Endothelial cell of umbilical vein (primary cell): ENCODE measurements at regions not wholly inside any gene's neighbourhood (a gene's known extent, or its start where the extent isn't known, plus 50 kb on each side); places are given as distances from the start of the nearest gene placed in this dataset.

Experiments
- BruUV-seq: library from RNA; stranded (reverse); fragments of 400-500 nt; replicated peaks from 2 replicates; lab custom pipeline; 2021; lab: Mats Ljungman, UMichigan
- CTCF ChIA-PET: fragments of 300-600, 350-600 bp; sonication (Branson Sonifier 250); formaldehyde crosslinking; loops from one replicate; lab custom pipeline; 2021; ENCODE audit warnings: antibody characterized with exemption, inconsistent platforms; lab: Charles Lee
- POLR2A ChIA-PET: fragments of 300-600, 350-600 bp; sonication (Branson Sonifier 250); formaldehyde crosslinking; loops from one replicate; lab custom pipeline; 2021; ENCODE audit warnings: antibody characterized with exemption, inconsistent platforms; lab: Charles Lee
- DNase-seq: peaks from one replicate; pipeline ENCODE4 v3.0.0-alpha.2; 2011; ENCODE audit warnings: low read depth, low spot score
- FAIRE-seq: peaks from 2 replicates; lab custom pipeline; 2011; peaks lifted over from hg19 to GRCh38; lab: Jason Lieb, UNC
- H2AFZ ChIP-seq: 2 replicates; pipeline ENCODE4 v1.6.0; 2012; ENCODE audit warnings: low read depth, low read length, control low read depth, inconsistent platforms
- H3K27ac ChIP-seq: 2 replicates; pipeline ENCODE4 v1.5.1; 2011; ENCODE audit warnings: low read depth, mild to moderate bottlenecking, control low read depth, low read length, moderate library complexity; ENCODE audit not compliant: insufficient read depth
- H3K27me3 ChIP-seq, 2 experiments: 2 replicates each; pipeline versions ENCODE4 v1.6.0 to v1.6.1; 2011; ENCODE audit warnings: low read length in 2 of 2, mixed read lengths in 1 of 2; ENCODE audit not compliant: control insufficient read depth in 2 of 2, insufficient read depth in 2 of 2
- H3K36me3 ChIP-seq, 2 experiments: 2 replicates in 1 of 2; 3 replicates in 1 of 2; pipeline ENCODE4 v1.5.1; 2011; ENCODE audit warnings: low read length in 2 of 2, mild to moderate bottlenecking in 1 of 2, moderate library complexity in 1 of 2; ENCODE audit not compliant: control insufficient read depth in 2 of 2, insufficient read depth in 2 of 2; ENCODE audit errors: extremely low read depth in 1 of 2
- H3K4me1 ChIP-seq: 3 replicates; pipeline ENCODE4 v1.5.1; 2011; ENCODE audit warnings: mild to moderate bottlenecking, low read length; ENCODE audit not compliant: control insufficient read depth, insufficient read depth; ENCODE audit errors: extremely low read depth
- H3K4me2 ChIP-seq: 2 replicates; pipeline ENCODE4 v1.6.1; 2011; ENCODE audit warnings: low read length, control low read depth, mixed read lengths; ENCODE audit not compliant: insufficient read depth
- H3K4me3 ChIP-seq, 3 experiments: fragments of 200-600 bp in 1 of 3; sonication (generic), shearing (Covaris generic) in 1 of 3; replicated peaks in 1 of 3; 2 replicates each; pipeline ENCODE4 v1.5.1; 2011 to 2016; ENCODE audit warnings: control low read depth in 3 of 3, low read length in 3 of 3, mild to moderate bottlenecking in 2 of 3, inconsistent platforms in 1 of 3, low read depth in 1 of 3, moderate library complexity in 1 of 3; ENCODE audit not compliant: insufficient read depth in 1 of 3
- H3K79me2 ChIP-seq: 2 replicates; pipeline ENCODE4 v1.6.0; 2012; ENCODE audit warnings: low read length, inconsistent platforms; ENCODE audit not compliant: control insufficient read depth, insufficient read depth
- H3K9ac ChIP-seq: replicated peaks from 2 replicates; pipeline ENCODE3; 2011; ENCODE audit warnings: low read length, control low read depth; ENCODE audit not compliant: insufficient read depth; ENCODE audit errors: extremely low read depth
- H3K9me1 ChIP-seq: replicated peaks from 3 replicates; pipeline ENCODE4 v1.6.0; 2011; ENCODE audit warnings: mild to moderate bottlenecking, low read length; ENCODE audit not compliant: control insufficient read depth, insufficient read depth; ENCODE audit errors: extremely low read depth
- H3K9me3 ChIP-seq: replicated peaks from 2 replicates; pipeline ENCODE4 v1.5.1; 2012; ENCODE audit warnings: low read length, inconsistent platforms; ENCODE audit not compliant: control insufficient read depth, insufficient read depth
- H4K20me1 ChIP-seq: replicated peaks from 2 replicates; pipeline ENCODE3; 2011; ENCODE audit warnings: mild to moderate bottlenecking, low read length; ENCODE audit not compliant: control insufficient read depth, insufficient read depth; ENCODE audit errors: extremely low read depth
- CTCF ChIP-seq, 2 donors: IDR thresholded peaks; 1 replicate in 1 of 2; 2 replicates in 1 of 2; pipeline ENCODE4 v1.5.1; 2011; ENCODE audit warnings: low read length in 2 of 2, mild to moderate bottlenecking in 2 of 2, moderate library complexity in 2 of 2, control low read depth in 1 of 2, inconsistent platforms in 1 of 2, low read depth in 1 of 2; ENCODE audit not compliant: insufficient read depth in 1 of 2; ENCODE audit errors: extremely low read depth in 1 of 2
- EZH2 ChIP-seq: IDR thresholded peaks from 2 replicates; pipeline ENCODE4 v1.6.1; 2012; ENCODE audit warnings: borderline replicate concordance, low read depth, mild to moderate bottlenecking, moderate library complexity, low read length, inconsistent platforms; ENCODE audit not compliant: severe bottlenecking
- FOS ChIP-seq: IDR thresholded peaks from 2 replicates; pipeline ENCODE4 v1.6.1; 2011; ENCODE audit warnings: mild to moderate bottlenecking, low read length, moderate library complexity, borderline replicate concordance; ENCODE audit not compliant: insufficient read depth
- GATA2 ChIP-seq: IDR thresholded peaks from 2 replicates; pipeline ENCODE4 v1.7.0; 2011; ENCODE audit warnings: low read depth, mild to moderate bottlenecking, moderate library complexity, mixed read lengths, low read length; ENCODE audit not compliant: insufficient read length, insufficient read depth
- JUN ChIP-seq: IDR thresholded peaks from 2 replicates; pipeline ENCODE4 v1.6.1; 2011; ENCODE audit warnings: borderline replicate concordance, low read depth; ENCODE audit not compliant: insufficient read length, insufficient read depth
- MAX ChIP-seq: IDR thresholded peaks from 2 replicates; pipeline ENCODE4 v1.6.1; 2011; ENCODE audit not compliant: insufficient read depth, insufficient read length
- MYC ChIP-seq: IDR thresholded peaks from one replicate; pipeline ENCODE4 v1.6.1; 2011; ENCODE audit warnings: mild to moderate bottlenecking, low read depth, low read length
- POLR2A ChIP-seq: IDR thresholded peaks from 2 replicates; pipeline ENCODE4 v1.6.1; 2012; ENCODE audit warnings: low read depth, mild to moderate bottlenecking, control low read depth, low read length
- POLR2AphosphoS5 ChIP-seq: IDR thresholded peaks from 2 replicates; pipeline ENCODE4 v1.6.1; 2012; ENCODE audit warnings: low read depth, mild to moderate bottlenecking, control low read depth, low read length, moderate library complexity; ENCODE audit not compliant: insufficient read depth
- dilution Hi-C: fragments of 300-500 bp; cut with MboI; formaldehyde crosslinking; loops from one replicate; pipeline ENCODE4 v1.15.0; 2019; ENCODE audit warnings: low sequenced_read_pairs; ENCODE audit not compliant: extremely low pct_ligation_motif_present
- intact Hi-C: fragments of 100-400 bp; cut with micrococcal nuclease; formaldehyde crosslinking; loops from one replicate; pipeline ENCODE4 v1.10.0; 2022

GRCh38 chr20:56762401-56762800, 133.3 kb downstream of the TFAP2C start:
- H3K79me2 ChIP-seq: no peaks in the 10 kb centered on the region
- no peak overlapping the region for H3K4me3 ChIP-seq
- H3K36me3 ChIP-seq: no peaks in the 10 kb centered on the region
- H3K27me3 ChIP-seq: no peaks in the 10 kb centered on the region
- no peaks in the 10 kb centered on the region for H4K20me1 ChIP-seq
- dilution Hi-C loops (no loop called here), intact Hi-C loops (no loop called here)
- TF ChIP-seq EZH2 (no peak), MAX (no peak), CTCF (IDR thresholded peaks at IDR 0.05; ENCODE audit: extremely low read depth in 1 of 2, insufficient read depth in 1 of 2, low read depth in 1 of 2, low read length in 2 of 2) (no peak), GATA2 (no peak), MYC (no peak), POLR2A (no peak), FOS (no peak), POLR2AphosphoS5 (no peak), JUN (no peak)
- no peak for FAIRE-seq
- no peak overlapping the region for H3K4me2 ChIP-seq
- H3K9ac ChIP-seq: no peak overlapping the region
- ChIA-PET POLR2A (no interaction called here), CTCF (no interaction called here)
- no peak overlapping the region for H3K27ac ChIP-seq
- no peaks in the 10 kb centered on the region for H3K9me3 ChIP-seq
- no peak overlapping the region for H2AFZ ChIP-seq
- no peak for DNase-seq
- no peaks in the 10 kb centered on the region for H3K9me1 ChIP-seq
- no TSS peak for BruUV-seq
- no peaks in the 10 kb centered on the region for H3K4me1 ChIP-seq
